Limb (tissue), 2 donors: ENCODE measurements at regions not wholly inside any gene's neighbourhood (a gene's known extent, or its start where the extent isn't known, plus 50 kb on each side); places are given as distances from the start of the nearest gene placed in this dataset.
"Not testable (repeated sequence)": the region's sequence is repeated elsewhere in the genome, so short reads cannot be mapped to it uniquely, and the experiment has no call there.

Source experiments
- DNase-seq, 2 donors: peaks; one replicate each; pipeline ENCODE4 v3.0.0-alpha.2; 2016; ENCODE audit errors: extremely low spot score in 2 of 2

DNA sequence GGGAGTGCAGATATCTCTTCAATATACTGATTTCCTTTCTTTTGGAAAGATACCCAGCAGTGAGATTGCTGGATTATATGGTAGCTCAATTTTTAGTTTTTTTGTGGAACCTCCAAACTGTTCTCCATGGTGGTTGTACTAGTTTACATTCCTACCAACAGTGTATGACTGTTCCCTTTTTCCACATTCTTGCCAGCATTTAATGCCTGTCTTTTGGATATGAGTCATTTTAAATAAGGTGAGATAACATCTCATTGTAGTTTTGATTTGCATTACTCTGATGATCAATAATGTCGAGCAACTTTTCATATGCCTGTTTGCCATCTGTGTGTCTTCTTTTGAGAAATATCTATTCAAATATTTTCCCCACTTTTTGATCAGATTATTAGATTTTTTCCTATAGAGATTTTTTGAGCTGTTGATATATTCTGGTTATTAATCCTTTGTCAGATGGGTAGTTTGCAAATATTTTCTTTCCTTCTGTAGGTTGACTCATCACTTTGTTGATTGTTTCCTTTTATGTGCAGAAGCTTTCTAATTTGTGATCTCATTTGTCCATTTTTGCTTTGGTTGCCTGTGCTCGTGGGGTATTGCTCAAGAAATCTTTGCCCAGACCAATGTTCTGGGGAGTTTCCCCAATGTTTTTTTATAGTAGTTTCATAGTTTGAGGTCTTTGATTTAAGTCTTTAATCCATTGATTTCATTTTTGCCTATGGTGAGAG lies 552.7 kb downstream of the ZNF674 start:
- no peak for DNase-seq

DNA sequence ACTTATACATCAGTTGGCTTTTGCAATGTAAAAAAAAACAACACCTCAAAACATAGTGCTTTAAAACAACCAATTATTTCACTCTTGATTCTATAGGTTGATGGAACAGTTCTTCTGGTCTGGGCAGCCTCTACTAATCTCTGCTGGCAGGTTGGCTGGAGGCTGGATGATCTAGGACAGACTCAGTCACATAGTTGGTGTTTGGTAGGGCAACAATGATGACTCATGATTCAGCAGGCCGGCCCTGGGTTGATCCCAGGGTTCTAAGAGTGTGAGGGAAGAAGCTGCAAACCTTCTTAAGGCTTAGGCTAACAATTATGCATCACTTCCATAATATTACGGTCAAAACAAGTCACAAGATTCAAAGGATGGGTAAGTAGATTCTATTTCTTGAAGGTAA lies 558.2 kb downstream of the ZNF674 start:
- DNase-seq, result no peak

DNA sequence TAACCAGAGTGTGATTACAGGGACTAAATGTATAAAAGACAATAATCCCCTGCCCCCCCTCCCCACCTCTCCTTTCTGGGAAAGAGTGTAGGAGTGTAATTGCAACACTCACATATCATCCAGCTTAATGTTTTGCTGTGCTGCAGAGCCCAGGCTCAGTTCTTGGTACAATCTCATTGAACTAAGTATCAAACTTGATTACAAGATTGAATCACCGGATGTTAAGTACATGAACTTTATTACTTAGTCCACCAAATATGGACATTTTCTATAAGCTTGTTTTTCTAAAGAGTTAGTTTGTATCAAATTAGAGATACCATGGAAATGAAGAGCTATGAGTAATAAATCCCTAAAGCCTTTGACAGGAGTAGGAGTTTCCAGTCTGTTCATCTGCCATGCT lies 559.1 kb downstream of the ZNF674 start:
- no peak for DNase-seq

DNA sequence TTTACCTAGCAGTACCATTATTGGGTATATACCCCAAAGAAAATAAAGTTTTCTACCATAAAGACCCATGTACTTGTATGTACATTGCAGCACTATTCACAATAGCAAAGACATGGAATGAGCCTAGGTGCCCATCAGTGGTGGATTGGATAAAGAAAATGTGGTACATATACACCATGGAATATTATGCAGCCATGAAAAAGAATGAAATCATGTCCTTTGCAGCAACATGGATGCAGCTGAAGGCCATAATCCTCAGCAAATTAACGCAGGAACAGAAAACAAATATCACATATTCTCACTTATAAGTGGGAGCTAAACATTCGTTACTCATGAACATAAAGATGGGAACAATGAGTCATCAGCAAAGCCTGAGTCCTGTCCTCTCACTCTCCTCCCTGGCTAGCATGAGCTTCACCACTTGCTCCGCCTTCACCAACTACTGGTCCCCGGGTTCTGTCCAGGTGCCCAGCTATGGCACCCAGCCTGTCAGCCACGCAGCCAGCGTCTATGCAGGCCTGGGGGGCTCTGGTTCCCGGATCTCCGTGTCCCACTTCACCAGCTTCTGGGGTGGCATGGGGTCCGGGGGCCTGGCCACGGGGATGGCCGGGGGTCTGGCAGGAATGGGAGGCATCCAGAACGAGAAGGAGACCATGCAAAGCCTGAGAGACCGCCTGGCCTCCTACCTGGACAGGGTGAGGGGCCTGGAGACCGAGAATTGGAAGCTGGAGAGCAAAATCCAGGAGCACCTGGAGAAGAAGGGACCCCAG lies 562.1 kb downstream of the ZNF674 start:
- DNase-seq, result not testable (repeated sequence)

DNA sequence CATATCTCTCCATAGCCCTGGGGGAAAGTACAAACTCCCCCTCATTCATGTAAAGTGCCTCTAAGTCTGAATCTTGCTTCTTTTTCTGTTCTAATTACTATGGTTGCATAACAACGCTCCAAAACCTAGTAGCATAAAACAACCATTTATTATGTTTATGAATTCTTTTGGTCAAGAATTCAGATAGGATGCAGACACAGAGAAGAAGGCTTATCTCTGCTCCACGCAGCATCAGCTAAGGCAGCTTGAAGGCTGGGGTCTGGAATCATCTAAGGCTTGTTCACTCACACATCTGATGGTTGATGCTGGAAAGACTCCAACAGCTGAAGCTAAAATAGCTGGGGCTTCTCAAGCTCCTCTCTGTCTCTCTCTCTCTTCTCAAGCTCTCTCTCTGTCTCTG lies 564.5 kb downstream of the ZNF674 start:
- no peak for DNase-seq

DNA sequence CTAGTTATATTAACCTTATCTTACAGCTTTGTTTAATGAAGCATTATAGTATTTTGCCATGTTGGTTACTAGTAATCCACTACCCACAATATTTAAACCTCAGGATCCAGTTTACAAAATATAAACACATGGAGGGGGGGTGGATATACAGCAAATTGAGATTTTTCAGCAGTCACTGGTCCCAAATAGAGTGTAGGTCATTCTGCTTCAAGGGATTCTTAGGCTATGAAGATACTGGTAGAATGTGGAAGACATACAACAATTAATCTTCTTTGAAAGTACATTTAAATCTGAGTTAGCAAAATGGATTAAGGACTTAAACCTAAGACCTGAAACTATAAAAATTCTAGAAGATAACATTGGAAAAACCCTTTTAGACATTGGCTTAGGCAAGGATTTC lies 569.6 kb downstream of the ZNF674 start:
- DNase-seq, result no peak

DNA sequence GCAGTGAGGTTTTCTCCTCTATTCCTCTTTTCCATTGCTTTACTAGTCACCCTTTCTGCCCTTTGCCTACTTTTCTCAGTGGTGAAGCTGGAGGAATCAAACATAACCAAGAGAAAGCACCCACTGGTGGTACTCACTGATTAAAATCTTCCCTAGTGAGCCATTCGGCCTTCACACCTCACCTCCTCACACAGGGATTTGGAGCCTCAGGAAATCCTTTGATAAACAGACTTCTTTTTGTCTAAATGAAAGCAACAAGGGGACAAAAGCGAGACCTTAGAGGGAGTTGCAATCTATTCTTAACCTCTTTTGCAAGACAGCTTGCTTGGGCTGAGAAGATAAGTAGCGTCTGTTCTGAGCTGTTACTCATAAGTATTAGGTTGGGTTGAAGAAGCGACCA lies 572.6 kb downstream of the ZNF674 start:
- DNase-seq, result no peak

DNA sequence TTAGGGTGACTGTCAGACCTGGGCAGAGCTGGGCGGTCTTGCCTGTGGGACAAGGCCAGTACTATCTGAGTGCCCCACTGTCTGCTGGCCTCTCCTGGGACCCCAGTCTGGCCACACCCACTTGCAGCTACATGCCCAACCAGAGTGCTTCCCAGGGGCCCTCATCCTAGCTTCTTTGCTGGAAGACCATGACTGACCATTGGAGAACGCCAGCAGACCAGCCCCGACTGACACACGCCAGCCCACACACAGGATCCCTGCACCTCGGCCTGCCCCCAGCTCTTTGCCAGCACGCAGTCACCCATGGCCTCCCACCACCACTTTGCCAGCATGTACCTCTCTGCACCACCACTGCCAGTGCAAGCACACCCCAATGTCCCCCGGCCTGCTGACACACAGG lies 585.7 kb downstream of the ZNF674 start:
- DNase-seq, result no peak

DNA sequence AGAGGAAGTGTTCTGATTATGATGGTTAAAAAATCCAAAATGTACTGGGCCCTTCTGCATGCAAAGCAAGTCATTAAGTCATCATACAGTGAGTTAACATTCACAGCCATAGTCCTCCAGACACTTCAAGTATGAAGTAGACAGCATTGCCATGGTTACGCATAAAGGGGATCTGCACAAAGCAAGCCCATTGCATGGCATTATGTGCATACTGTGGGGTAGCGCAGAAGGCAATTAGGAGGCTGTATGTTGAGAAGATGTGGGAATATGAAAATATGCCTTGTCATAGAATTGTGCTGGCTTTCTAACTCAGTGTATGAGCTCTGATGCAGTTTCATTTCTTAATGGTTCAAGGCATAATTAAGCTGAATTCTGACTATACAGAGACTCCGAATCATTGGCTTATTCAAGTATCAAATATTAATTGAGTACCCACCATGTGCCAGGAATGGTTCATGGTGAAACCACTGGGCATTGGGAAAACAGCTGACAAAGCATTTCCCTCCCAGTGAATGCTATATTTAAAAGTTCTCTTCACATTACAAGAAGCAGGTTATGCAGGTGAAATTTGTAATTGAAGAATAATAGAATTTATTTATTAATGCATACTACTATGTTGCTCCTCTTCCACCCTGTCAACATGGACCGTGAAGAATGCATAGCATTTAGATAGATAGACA lies 588.9 kb downstream of the ZNF674 start:
- no peak for DNase-seq

DNA sequence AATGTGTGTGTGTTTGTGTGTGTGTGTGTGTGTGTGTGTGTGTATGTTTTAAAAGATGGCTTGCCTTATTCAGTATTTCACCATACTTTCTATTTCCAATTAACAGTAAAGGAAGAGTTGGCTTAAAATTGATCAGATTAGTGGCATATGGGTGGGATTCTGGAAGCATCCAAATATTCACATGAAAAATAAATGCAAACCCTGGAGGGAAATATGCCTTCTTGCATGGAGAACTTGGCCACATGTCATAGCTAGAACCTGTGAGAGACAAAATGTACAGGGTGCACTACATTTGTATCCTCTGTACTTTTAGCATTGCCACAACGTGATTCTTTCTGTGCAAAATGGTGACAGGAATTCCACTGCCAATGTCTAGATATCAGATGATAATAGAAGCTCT lies 589.6 kb downstream of the ZNF674 start:
- no peak for DNase-seq

DNA sequence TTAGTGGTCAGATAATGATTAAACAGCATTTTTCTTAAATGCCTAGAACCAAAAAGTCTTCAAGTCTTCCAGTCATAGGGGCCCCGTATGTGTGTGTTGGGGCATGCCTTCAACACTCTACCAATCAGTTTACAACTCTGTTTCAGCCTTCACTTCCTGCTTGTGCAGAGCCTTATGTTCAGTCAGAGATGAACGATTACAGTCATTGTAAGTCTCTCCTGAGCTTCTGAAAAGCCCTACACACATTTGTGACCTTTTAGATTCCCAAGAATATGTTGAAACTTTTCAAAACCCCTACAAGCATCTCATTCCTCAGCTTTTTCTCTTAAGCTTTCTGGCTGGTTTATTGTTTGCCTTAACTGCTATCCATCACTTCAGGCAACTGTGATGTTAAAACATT lies 591.2 kb downstream of the ZNF674 start:
- DNase-seq, result no peak

DNA sequence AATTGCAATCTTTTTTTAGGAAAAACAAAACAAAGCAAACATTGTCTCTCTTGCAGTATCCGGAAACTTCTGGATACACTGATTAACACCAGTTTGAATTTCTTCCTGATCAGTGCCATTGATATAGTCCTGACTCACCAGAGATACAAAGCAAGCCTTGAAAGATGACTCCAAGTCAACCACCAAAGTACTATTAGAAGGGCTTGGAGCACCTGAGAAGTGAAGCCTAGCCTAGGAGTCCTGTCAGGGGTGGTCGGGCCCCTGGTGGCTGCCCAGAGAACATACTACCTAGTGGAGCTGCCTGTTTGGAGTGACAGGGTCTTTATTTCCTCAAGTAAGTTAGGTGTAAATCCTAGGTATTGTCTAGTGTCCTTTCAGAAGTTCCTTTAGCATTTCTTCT lies 593.2 kb downstream of the ZNF674 start:
- DNase-seq, result no peak

DNA sequence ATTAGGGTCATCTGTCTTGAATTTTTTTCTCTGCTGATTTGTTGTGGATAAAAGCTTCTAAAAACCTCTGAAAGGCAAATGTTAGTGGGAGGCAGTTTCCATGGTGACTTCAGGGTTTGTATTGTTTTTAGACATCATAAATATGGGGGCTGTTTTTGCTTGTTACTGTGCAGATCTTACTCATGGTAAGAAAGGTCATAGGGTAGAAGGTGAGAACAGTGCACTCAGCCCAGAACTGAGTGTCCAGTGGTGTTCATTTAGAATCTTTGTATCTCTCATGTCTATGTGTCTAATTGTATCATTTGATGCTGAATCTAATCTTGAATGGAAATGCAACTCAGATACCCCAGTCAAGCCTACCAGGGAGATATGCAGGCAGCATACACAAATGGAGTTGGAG lies 609.8 kb downstream of the ZNF674 start:
- DNase-seq, result no peak

DNA sequence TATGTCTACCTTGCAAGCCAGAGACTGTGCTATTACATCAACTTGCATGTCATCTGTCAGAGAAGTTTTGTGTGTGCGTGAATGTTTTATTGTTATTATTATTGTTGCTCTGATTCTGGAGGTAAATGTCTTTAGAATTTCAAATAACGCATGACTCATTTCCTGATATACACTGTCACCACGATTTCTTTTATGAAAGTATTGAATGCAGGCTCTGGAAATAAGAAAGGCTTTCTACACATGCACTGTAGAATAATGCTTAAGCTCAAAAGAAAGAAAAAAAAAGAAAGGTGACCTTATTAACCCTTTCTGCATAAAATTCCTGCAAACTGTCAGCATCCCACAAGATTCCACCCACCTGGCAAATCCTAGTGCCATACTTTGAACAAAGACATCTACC lies 632.9 kb downstream of the ZNF674 start:
- DNase-seq, result no peak

DNA sequence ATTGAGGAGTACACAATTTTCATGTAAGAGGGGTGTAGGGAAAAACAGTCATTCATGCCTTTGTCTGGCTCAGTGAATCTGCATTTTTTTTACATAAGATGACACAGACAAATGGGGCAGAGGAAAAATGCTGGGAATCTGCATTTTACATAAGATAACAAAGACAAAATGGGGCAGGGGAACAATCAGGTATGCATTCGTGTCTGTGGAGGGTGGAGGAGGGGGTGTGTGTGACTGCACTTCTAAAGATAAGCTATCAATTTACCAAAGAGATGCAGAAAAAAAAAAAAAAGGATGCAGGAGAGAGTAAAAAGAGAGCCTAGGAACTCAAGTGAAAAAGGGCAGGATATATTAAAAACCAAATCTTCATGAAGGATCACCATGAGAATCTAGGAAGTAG lies 637.4 kb downstream of the ZNF674 start:
- DNase-seq, result no peak

DNA sequence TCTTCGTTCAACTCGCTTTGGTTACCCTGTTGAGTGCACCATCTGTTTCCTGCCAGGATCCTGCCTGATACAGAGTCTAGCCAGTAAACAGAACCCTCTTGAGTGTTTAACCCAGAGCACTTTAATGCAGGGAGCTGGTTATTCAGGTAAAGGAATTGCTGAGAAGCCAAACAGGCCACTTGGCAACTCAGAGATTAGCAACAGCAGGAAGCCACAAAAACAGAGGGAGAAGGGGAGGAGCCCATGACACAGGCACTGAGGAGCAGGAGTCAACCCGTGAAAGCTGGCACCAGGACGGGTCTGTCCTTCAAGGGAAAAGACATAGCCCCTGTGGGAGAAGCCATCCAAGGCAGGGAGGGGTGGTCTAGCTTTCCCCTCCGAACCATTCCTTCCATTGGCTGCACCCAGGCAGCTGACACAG lies 641.4 kb downstream of the ZNF674 start:
- no peak for DNase-seq

DNA sequence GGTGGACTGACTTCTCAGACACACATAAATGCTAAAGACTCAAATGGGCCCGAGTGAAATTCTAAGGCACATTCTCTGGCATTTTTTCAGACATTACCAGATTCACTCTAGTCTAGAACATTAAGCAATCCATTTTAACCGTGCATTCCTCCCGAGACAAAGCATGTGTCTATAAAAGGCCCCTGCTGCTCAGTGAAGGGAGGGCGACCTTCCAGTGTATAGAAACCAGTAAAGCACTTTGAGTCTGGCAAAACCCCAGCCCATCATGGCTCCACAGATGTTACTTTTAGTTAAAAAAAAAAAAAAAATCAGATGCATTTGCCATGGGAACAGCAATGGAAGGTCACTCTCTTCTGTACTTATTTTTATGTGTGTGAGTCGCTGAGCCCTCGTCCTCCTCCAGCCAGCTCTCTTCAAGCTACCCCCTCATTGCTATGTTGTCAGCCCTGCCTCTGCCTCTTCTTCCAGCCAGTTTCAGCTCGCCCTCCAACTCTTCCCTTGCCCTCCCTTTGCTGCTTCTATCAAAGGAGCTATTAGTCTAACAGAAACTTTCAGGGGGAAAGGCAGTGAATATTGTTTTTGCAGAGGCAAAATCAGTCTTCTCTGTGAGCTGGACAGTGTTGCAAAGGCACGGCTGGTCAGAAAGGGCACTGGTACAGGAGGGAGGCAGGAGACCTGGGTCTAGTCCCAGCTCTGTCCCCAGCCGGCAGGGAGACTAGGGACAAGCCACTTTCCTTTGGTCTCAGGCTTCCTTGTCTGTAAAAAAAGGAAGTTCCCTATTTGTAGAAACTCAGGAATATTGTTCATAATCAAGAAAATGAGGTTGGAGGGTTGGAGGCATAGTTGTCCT lies 644.2 kb downstream of the ZNF674 start:
- no peak for DNase-seq

DNA sequence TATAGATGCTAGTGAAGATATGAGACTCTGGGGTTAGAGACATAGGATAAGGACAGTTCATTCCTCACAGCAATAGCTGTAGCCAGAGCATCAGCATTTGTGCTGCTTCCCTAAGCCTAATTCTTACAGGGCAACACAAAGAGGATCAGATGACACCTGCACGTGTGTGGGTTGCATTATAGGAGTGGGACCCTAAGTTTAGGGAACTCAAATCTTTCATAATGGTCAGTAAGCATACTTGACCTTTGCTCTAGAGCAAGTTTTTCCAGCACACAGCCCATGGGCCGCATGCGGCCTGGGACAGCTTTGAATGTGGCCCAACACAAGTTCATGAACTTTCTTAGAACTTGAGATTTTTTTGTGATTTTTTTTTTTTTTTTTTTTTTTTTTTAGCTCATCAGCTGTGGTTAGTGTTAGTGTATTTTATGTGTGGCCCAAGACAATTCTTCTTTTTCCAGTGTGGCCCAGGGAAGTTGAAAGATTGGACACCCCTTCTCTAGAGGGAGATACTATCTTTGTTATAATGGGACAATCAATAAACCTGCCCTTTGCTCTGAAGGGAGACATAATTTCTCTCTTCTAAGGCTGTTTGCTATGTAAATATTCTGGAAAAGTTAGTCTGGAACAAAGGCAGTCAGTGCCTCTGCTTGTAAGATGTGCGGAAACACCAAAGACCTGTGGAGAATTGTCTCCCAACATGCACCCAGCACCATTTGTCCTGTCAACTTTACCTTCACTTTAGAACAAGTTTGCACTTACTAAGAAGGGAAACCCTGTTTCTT lies 650.2 kb downstream of the ZNF674 start:
- DNase-seq, result no peak

DNA sequence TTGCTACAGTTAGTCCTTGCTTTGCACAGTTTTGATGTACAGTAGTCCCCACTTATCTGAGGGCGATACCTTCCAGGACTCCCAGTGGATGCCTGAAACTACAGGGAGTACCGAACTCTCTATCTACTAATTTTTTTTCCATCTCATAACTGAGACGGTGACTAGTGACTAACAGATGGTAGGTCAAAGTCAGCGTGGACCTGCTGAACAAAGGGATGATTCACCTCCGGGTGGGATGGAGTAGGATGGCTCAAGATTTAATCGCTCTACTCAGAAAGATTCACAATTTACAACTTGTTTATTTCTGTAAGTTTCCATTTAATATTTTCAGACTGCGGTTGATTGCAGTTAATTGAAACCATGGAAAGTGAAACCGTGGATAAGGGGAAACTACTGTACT lies 655.8 kb downstream of the ZNF674 start:
- DNase-seq, result no peak

DNA sequence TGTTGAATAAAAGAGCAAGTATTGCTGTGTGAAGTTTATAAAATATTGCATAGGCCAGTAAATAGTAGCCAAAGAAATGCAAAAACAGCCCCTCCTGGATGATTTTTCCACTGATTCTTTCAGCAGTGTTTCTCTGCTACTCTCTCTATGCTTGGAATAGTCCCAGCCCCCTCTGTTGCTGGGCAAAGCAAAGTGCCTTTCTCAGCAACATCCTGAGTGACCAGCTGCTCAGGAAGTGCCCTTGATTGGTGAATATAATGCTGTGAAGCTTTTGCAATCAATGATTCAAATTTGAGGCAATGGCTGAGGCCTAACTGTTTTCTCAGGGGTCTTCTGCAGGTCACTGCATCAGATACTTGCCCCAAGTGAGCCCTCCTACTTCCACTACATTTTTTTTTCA lies 656.7 kb downstream of the ZNF674 start:
- no peak for DNase-seq

DNA sequence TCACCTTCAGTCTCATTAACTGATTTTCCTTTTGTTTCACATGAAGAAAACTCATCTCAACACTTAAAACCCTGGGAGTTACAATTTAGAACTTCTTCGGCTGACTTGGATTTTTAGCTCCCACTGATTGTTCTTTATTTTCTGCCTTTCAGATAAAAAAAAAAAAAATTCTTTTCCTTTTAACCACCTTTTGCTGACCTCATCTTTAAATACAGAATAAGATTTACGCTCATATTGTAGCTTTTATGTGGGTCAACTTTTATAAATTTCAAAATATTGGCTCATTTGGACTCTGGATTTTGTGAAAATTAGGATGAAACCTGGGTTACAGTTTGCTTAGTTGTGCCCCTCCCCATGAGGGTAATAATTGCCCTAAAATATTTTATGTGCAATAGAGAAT lies 659.3 kb downstream of the ZNF674 start:
- DNase-seq, result no peak
